Upper lobe of left lung (tissue), 4 donors: ENCODE measurements at regions not wholly inside any gene's neighbourhood (a gene's known extent, or its start where the extent isn't known, plus 50 kb on each side); places are given as distances from the start of the nearest gene placed in this dataset.

Experiments used
- POLR2AphosphoS5 ChIP-seq, 2 donors: sonication (generic); formaldehyde crosslinking; IDR thresholded peaks; one replicate each; pipeline ENCODE4 v1.5.1; 2017; ENCODE audit warnings: antibody characterized with exemption in 2 of 2
- TF ChIP-seq, protein P1 (sequence below), 6 experiments: fragments of 450-650 bp in 4 of 6; fragments of 200-600 bp in 2 of 6; sonication (generic) in 2 of 6; IDR thresholded peaks; one replicate each; pipeline ENCODE4 v1.5.1; 2016 to 2019; ENCODE audit warnings: antibody characterized with exemption in 6 of 6

DNA sequence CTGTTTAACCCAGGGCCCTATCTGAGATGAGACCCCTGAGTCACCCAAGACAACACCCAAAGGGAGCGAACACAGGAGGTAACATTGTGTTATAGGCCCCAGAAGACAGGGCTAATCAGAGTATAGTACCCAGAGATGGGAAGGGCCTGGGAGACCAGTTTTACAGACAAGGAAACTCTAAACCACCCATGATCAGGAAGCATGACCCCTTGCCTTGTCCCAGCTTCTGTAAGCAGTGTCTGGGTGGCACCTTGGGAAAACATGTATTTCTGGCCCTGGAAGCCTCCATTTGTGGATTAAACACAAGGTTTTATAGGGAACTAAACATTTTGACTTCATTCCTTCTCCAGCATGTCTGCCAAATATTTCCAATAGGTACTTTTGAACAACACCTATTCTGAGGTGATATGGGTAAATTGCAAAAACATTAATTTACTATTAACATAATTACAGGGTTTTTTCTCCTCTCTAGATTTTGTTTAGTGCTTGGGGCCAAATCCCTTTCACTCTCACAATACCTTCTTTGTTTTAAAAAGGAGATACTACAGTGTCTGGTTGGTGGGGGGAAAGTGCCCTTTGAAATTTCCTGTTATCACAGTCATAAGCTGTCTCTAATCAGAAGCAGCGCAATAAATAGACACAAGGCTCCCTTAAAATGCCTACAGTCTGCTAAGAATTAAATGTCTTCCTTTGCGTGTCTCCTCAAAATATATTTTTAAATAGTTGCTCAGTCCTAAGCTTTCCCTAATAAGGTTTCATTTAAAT, 341.1 kb downstream of the BCL11A start:
- TF ChIP-seq, protein P1, sequence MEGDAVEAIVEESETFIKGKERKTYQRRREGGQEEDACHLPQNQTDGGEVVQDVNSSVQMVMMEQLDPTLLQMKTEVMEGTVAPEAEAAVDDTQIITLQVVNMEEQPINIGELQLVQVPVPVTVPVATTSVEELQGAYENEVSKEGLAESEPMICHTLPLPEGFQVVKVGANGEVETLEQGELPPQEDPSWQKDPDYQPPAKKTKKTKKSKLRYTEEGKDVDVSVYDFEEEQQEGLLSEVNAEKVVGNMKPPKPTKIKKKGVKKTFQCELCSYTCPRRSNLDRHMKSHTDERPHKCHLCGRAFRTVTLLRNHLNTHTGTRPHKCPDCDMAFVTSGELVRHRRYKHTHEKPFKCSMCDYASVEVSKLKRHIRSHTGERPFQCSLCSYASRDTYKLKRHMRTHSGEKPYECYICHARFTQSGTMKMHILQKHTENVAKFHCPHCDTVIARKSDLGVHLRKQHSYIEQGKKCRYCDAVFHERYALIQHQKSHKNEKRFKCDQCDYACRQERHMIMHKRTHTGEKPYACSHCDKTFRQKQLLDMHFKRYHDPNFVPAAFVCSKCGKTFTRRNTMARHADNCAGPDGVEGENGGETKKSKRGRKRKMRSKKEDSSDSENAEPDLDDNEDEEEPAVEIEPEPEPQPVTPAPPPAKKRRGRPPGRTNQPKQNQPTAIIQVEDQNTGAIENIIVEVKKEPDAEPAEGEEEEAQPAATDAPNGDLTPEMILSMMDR (IDR thresholded peaks at IDR 0.05), result no peak
- no peak for TF ChIP-seq POLR2AphosphoS5 (IDR thresholded peaks at IDR 0.05)
